A549 (cell line): ENCODE measurements at regions not wholly inside any gene's neighbourhood (a gene's known extent, or its start where the extent isn't known, plus 50 kb on each side); places are given as distances from the start of the nearest gene placed in this dataset.

Experiments used
- ATAC-seq, 2 experiments: fragments of 200-7000 bp in 1 of 2; fragments of >200 bp in 1 of 2; cut with Nextera tagmentation in 1 of 2; cut with Tn5 transposase in 1 of 2; 3 replicates each; pipeline versions ENCODE4 v1.8.0 to v1.9.1; 2018 to 2020; ENCODE audit warnings: mild to moderate bottlenecking in 1 of 2, moderate library complexity in 1 of 2
- CTCF ChIA-PET: fragments of 300-600 bp; sonication (Branson Sonifier 250); formaldehyde crosslinking; extraction: SDS; loops from one replicate; lab custom pipeline; 2021; ENCODE audit warnings: antibody characterized with exemption, inconsistent platforms; lab: Yijun Ruan, JAX
- POLR2A ChIA-PET: fragments of 350-600 bp; formaldehyde crosslinking; extraction: SDS; loops from one replicate; lab custom pipeline; 2021; ENCODE audit warnings: antibody characterized with exemption, inconsistent platforms; lab: Yijun Ruan, JAX
- DNase-seq, 2 experiments: peaks; one replicate each; pipeline versions ENCODE4 v3.0.0 to v3.0.0-alpha.2; 2011 to 2016; ENCODE audit warnings: low read depth in 1 of 2, low spot score in 1 of 2
- FAIRE-seq: peaks from 2 replicates; lab custom pipeline; 2011; peaks lifted over from hg19 to GRCh38; lab: Jason Lieb, UNC
- H3K27ac ChIP-seq, 2 experiments: fragments of >200 bp; sonication (Bioruptor Twin); formaldehyde crosslinking; 3 replicates each; pipeline ENCODE4 v1.5.1; 2016 to 2017
- H3K4me1 ChIP-seq: fragments of >200 bp; sonication (Bioruptor Twin); formaldehyde crosslinking; 3 replicates; pipeline ENCODE4 v1.6.1; 2016
- H3K4me2 ChIP-seq: fragments of >200 bp; sonication (Bioruptor Twin); formaldehyde crosslinking; 3 replicates; pipeline ENCODE4 v1.6.1; 2016
- H3K4me3 ChIP-seq: fragments of >200 bp; sonication (Bioruptor Twin); formaldehyde crosslinking; 3 replicates; pipeline ENCODE4 v1.5.1; 2016
- H3K9me3 ChIP-seq: fragments of >200 bp; sonication (Bioruptor Twin); formaldehyde crosslinking; 3 replicates; pipeline ENCODE4 v1.6.1; 2016
- BCL3 ChIP-seq: fragments of >200 bp; sonication (Bioruptor Twin); formaldehyde crosslinking; IDR thresholded peaks from 3 replicates; pipeline ENCODE4 v1.6.1; 2016
- CBX8 ChIP-seq: fragments of 200-600 bp; sonication (generic); IDR thresholded peaks from 2 replicates; pipeline ENCODE4 v1.6.1; 2016
- CEBPB ChIP-seq, 2 experiments: fragments of >200 bp in 1 of 2; sonication (Bioruptor Twin) in 1 of 2; formaldehyde crosslinking in 1 of 2; IDR thresholded peaks; 2 replicates each; pipeline ENCODE4 v1.6.1; 2012 to 2016
- CHD4 ChIP-seq: fragments of 200-600 bp; sonication (generic); IDR thresholded peaks from 2 replicates; pipeline ENCODE4 v1.6.1; 2016; ENCODE audit warnings: antibody characterized with exemption, mild to moderate bottlenecking, borderline replicate concordance
- CTCF ChIP-seq: fragments of >200 bp; sonication (Bioruptor Twin); formaldehyde crosslinking; IDR thresholded peaks from 3 replicates; pipeline ENCODE4 v1.5.1; 2016
- E2F6 ChIP-seq: IDR thresholded peaks from 2 replicates; pipeline ENCODE4 v1.6.1; 2012; ENCODE audit warnings: low read depth, borderline replicate concordance
- FOSL2 ChIP-seq, 2 experiments: fragments of 450-650 bp in 1 of 2; fragments of >200 bp in 1 of 2; sonication (Bioruptor Twin) in 1 of 2; formaldehyde crosslinking; IDR thresholded peaks; 2 replicates each; pipeline versions ENCODE4 v1.5.0 to v1.6.1; 2016 to 2020; ENCODE audit warnings: mild to moderate bottlenecking in 1 of 2, moderate library complexity in 1 of 2
- HES2 ChIP-seq: fragments of >200 bp; sonication (Bioruptor Twin); formaldehyde crosslinking; IDR thresholded peaks from 2 replicates; pipeline ENCODE4 v1.6.1; 2016
- JUN ChIP-seq, 2 experiments: fragments of >200 bp; sonication (Bioruptor Twin); formaldehyde crosslinking; IDR thresholded peaks; 2 replicates in 1 of 2; 3 replicates in 1 of 2; pipeline ENCODE4 v1.6.1; 2016 to 2017
- JUNB ChIP-seq: fragments of >200 bp; sonication (Bioruptor Twin); formaldehyde crosslinking; IDR thresholded peaks from 2 replicates; pipeline ENCODE4 v1.6.1; 2016
- KDM1A ChIP-seq: fragments of 200-600 bp; sonication (generic); IDR thresholded peaks from 2 replicates; pipeline ENCODE4 v1.6.1; 2016; ENCODE audit warnings: low read depth, mild to moderate bottlenecking
- MAX ChIP-seq: IDR thresholded peaks from 2 replicates; pipeline ENCODE4 v1.6.1; 2012
- MAZ ChIP-seq: fragments of 150-350 bp; IDR thresholded peaks from 2 replicates; pipeline ENCODE4 v1.6.1; 2014; ENCODE audit warnings: antibody characterized with exemption, low read depth, low read length, borderline replicate concordance
- NFE2L2 ChIP-seq: fragments of 150-350 bp; conservative IDR thresholded peaks from 2 replicates; pipeline ENCODE4 v1.6.1; 2014; ENCODE audit warnings: low read length
- POLR2A ChIP-seq: IDR thresholded peaks from 2 replicates; pipeline ENCODE4 v1.6.1; 2012; ENCODE audit warnings: mild to moderate bottlenecking, low read length
- RAD21 ChIP-seq, 2 experiments: fragments of >200 bp in 1 of 2; sonication (Bioruptor Twin) in 1 of 2; formaldehyde crosslinking in 1 of 2; IDR thresholded peaks in 1 of 2; conservative IDR thresholded peaks in 1 of 2; 2 replicates in 1 of 2; 3 replicates in 1 of 2; pipeline ENCODE4 v1.6.1; 2012 to 2018; ENCODE audit warnings: inconsistent platforms in 1 of 2
- RNF2 ChIP-seq: fragments of 200-600 bp; sonication (generic); IDR thresholded peaks from 2 replicates; pipeline ENCODE4 v1.6.1; 2016; ENCODE audit warnings: low read depth, mild to moderate bottlenecking, antibody characterized with exemption, moderate library complexity, borderline replicate concordance
- SMC3 ChIP-seq: fragments of >200 bp; sonication (Bioruptor Twin); formaldehyde crosslinking; IDR thresholded peaks from 3 replicates; pipeline ENCODE4 v1.6.1; 2018; ENCODE audit warnings: inconsistent platforms
- SREBF2 ChIP-seq: fragments of 450-650 bp; IDR thresholded peaks from 2 replicates; pipeline ENCODE4 v1.6.1; 2014; ENCODE audit warnings: mild to moderate bottlenecking, moderate library complexity
- TP53 ChIP-seq: fragments of 250-450 bp; sonication (Bioruptor Pico); IDR thresholded peaks from 2 replicates; pipeline ENCODE4 v1.5.0; 2021; ENCODE audit warnings: mild to moderate bottlenecking, moderate library complexity
- USF2 ChIP-seq: fragments of 450-650 bp; IDR thresholded peaks from 2 replicates; pipeline ENCODE4 v1.6.1; 2014; ENCODE audit warnings: antibody characterized with exemption
- ZFP36 ChIP-seq: fragments of 450-650 bp; IDR thresholded peaks from 2 replicates; pipeline ENCODE4 v1.6.1; 2014; ENCODE audit warnings: borderline replicate concordance; ENCODE audit not compliant: partially characterized antibody
- WGBS: methylation state at CpG from one replicate; pipeline ENCODE4 v1.1.6; 2017; ENCODE audit errors: missing lambda C conversion rate; 5-methylcytosine and 5-hydroxymethylcytosine counted together

- Histone ChIP-seq H3K9me3 (peaks cover 3% of the 10 kb centered on the region; the same call in 1 of the 3 replicates), H3K4me2 (no peak overlapping the region), H3K4me1 (peaks cover 10% of the 10 kb centered on the region), H3K4me3 (no peak overlapping the region), H3K27ac (no peak overlapping the region)
- no peak for FAIRE-seq
- 61% methylated on average over 9 of the region's 9 CpGs for WGBS
- ChIA-PET POLR2A (no interaction called here), CTCF (no interaction called here)
- no peak for TF ChIP-seq FOSL2 (IDR thresholded peaks at IDR 0.05)
- TF ChIP-seq FOSL2 (CRISPR knock-in tag; IDR thresholded peaks at IDR 0.05), result no peak
- TF ChIP-seq MAZ, result no peak
- peak; percentile 59 for TF ChIP-seq ZFP36
- no peak for DNase-seq
- ATAC-seq, result no peak
Observed at GRCh38 chr7:1370738-1371137, 88.5 kb downstream of the MICALL2 start.

- WGBS, result 57% methylated on average over 6 of the region's 6 CpGs
- no peak for DNase-seq
- CTCF ChIA-PET, result interaction anchor here (0.6 to 2.4 kb wide), 7 partner anchors 10 to 203 kb away, joined by 3 to 5 read pairs (median 3); no protein-coding TSS in a partner anchor
- TF ChIP-seq RNF2 (no peak), POLR2A (no peak), NFE2L2 (no peak), JUN (IDR thresholded peaks at IDR 0.05) (no peak), FOSL2 (IDR thresholded peaks at IDR 0.05) (no peak), FOSL2 (CRISPR knock-in tag; IDR thresholded peaks at IDR 0.05) (no peak)
- H3K9me3 ChIP-seq, result no peaks in the 10 kb centered on the region
- POLR2A ChIA-PET, result no interaction called here
- H3K4me3 ChIP-seq, result no peak overlapping the region
- H3K4me1 ChIP-seq, result peaks cover 10% of the 10 kb centered on the region
- ATAC-seq, result no peak
- H3K4me2 ChIP-seq, result no peak overlapping the region
- no peak for FAIRE-seq
- no peak overlapping the region for H3K27ac ChIP-seq
Observed at GRCh38 chr7:1372063-1372462, 87.2 kb downstream of the MICALL2 start.

- H3K4me1 ChIP-seq, result peaks cover 10% of the 10 kb centered on the region
- DNase-seq, result no peak
- FAIRE-seq, result no peak
- POLR2A ChIA-PET, result no interaction called here
- H3K9me3 ChIP-seq, result no peaks in the 10 kb centered on the region
- WGBS, result 54% methylated on average over 23 of the region's 23 CpGs
- H3K27ac ChIP-seq, result no peak overlapping the region
- no peak overlapping the region for H3K4me2 ChIP-seq
- no peak overlapping the region for H3K4me3 ChIP-seq
- CTCF ChIA-PET, result interaction anchor here (0.6 to 2.4 kb wide), 9 partner anchors 10 to 190 kb away, joined by 3 to 5 read pairs (median 3); no protein-coding TSS in a partner anchor
- no peak for TF ChIP-seq BCL3
- TF ChIP-seq CEBPB (IDR thresholded peaks at IDR 0.05), result no peak
- no peak for TF ChIP-seq TP53 (CRISPR knock-in tag)
- no peak for TF ChIP-seq ZFP36
- no peak for TF ChIP-seq NFE2L2
- no peak for TF ChIP-seq KDM1A
- no peak for ATAC-seq
Observed at GRCh38 chr7:1372671-1373379, 86.4 kb downstream of the MICALL2 start.

- no peak overlapping the region for H3K4me3 ChIP-seq
- ATAC-seq, result peak; percentile 68 to 70
- FAIRE-seq, result no peak
- CTCF ChIA-PET, result interaction anchor here (0.6 to 0.8 kb wide), 2 partner anchors 12 to 97 kb away, joined by 3 read pairs; no protein-coding TSS in a partner anchor
- no peak overlapping the region for H3K27ac ChIP-seq
- POLR2A ChIA-PET, result no interaction called here
- 33% methylated on average over 20 of the region's 21 CpGs for WGBS
- H3K4me2 ChIP-seq, result no peak overlapping the region
- H3K9me3 ChIP-seq, result no peaks in the 10 kb centered on the region
- no peaks in the 10 kb centered on the region for H3K4me1 ChIP-seq
- peak in 1 of 2 experiments; percentile 55 for DNase-seq
- TF ChIP-seq E2F6, result no peak
- TF ChIP-seq RAD21 (conservative IDR thresholded peaks at IDR 0.05 in 1 of 2, IDR thresholded peaks at IDR 0.05 in 1 of 2), result peak; percentile 24 to 46; a peak in 3 of 5 replicates
- TF ChIP-seq JUNB, result no peak
- no peak for TF ChIP-seq CHD4
- no peak for TF ChIP-seq HES2
- TF ChIP-seq SREBF2, result no peak
- no peak for TF ChIP-seq JUN (IDR thresholded peaks at IDR 0.05)
- no peak for TF ChIP-seq CEBPB (IDR thresholded peaks at IDR 0.05)
- TF ChIP-seq CTCF, result 0 out of 3 replicates have a peak, but pooled peaks have one; percentile 14
- TF ChIP-seq SMC3, result 0 out of 3 replicates have a peak, but pooled peaks have one; percentile 7
- no peak for TF ChIP-seq CBX8
- TF ChIP-seq FOSL2 (IDR thresholded peaks at IDR 0.05), result no peak
- TF ChIP-seq FOSL2 (CRISPR knock-in tag; IDR thresholded peaks at IDR 0.05), result no peak
- no peak for TF ChIP-seq USF2
- TF ChIP-seq POLR2A, result no peak
- TF ChIP-seq MAX, result no peak
Observed at GRCh38 chr7:1377111-1377909, 82.0 kb downstream of the MICALL2 start.
